Mucosa of rectum (tissue), 2 donors: ENCODE measurements at regions not wholly inside any gene's neighbourhood (a gene's known extent, or its start where the extent isn't known, plus 50 kb on each side); places are given as distances from the start of the nearest gene placed in this dataset.

Experiments
- H3K27ac ChIP-seq, 2 donors: one replicate each; pipeline ENCODE4 v1.7.0; 2013; ENCODE audit warnings: inconsistent platforms in 2 of 2, low read depth in 2 of 2, low read length in 2 of 2
- H3K27me3 ChIP-seq, 2 donors: one replicate each; pipeline ENCODE4 v1.7.0; 2013; ENCODE audit warnings: low read length in 2 of 2; ENCODE audit not compliant: control insufficient read depth in 2 of 2, insufficient read depth in 2 of 2
- H3K36me3 ChIP-seq, 2 donors: one replicate each; pipeline ENCODE4 v1.7.0; 2013; ENCODE audit warnings: low read length in 2 of 2; ENCODE audit not compliant: control insufficient read depth in 2 of 2, insufficient read depth in 2 of 2
- H3K4me1 ChIP-seq, 2 donors: one replicate each; pipeline ENCODE4 v1.7.0; 2013; ENCODE audit warnings: low read length in 2 of 2, mild to moderate bottlenecking in 1 of 2; ENCODE audit not compliant: control insufficient read depth in 2 of 2, insufficient read depth in 2 of 2
- H3K4me3 ChIP-seq, 2 donors: one replicate each; pipeline ENCODE4 v1.7.0; 2013; ENCODE audit warnings: low read length in 2 of 2
- H3K9ac ChIP-seq, 2 donors: one replicate each; pipeline ENCODE4 v1.7.0; 2013; ENCODE audit warnings: low read length in 2 of 2, low read depth in 1 of 2, mild to moderate bottlenecking in 1 of 2
- H3K9me3 ChIP-seq, 2 donors: one replicate each; pipeline ENCODE4 v1.7.0; 2013; ENCODE audit warnings: low read length in 2 of 2; ENCODE audit not compliant: control insufficient read depth in 2 of 2
- donor health status: healthy.
- donor health status: Normal muscosa, but diverticular disease.

DNA sequence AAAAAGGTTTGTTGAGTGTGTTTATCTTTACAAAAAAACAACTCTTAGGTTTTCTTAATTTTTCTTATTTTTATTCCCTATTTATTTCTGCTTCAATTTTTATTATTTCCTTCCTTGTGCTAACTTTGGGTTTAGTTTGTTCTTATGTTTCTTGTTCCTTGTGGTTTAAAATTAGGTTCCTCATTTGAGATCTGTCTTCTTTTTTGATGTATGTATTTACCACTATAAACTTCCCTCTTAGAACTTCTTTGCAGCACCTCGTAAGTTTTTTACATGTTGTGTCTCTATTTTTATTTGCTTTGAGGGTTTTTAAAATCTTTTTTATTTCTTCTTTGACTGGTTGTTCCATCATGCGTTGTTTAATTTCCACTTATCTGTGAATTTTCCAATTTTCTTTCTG is 1217.1 kb upstream of the CELF2 start:
- Histone ChIP-seq H3K4me1 (no peaks in the 10 kb centered on the region), H3K27ac (no peak overlapping the region), H3K36me3 (no peaks in the 10 kb centered on the region), H3K9ac (no peak overlapping the region), H3K27me3 (no peaks in the 10 kb centered on the region), H3K9me3 (peaks cover 0 to 2% of the 10 kb centered on the region in 2 donors), H3K4me3 (no peak overlapping the region)

DNA sequence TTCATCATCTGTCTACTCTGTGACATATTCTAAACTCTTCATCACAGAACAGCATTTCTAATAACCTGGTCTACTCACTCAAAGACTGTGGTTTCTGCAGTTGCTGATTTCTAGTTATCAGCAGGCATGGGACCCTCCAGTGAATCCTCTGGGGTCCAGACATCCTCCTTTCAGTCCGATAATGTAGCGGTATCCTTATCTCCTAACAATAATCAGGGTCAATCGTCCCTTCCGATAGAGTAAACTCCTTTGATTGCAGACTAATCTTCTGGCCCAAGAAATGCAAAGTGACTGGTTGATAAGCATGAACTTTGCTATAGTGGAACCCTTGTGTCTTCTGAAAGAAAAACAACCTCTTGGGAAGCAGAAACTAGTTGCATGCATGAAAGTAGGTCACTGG is 1209.8 kb upstream of the CELF2 start:
- no peaks in the 10 kb centered on the region for H3K36me3 ChIP-seq
- no peaks in the 10 kb centered on the region for H3K4me1 ChIP-seq
- peaks cover 0 to 3% of the 10 kb centered on the region in 2 donors for H3K9me3 ChIP-seq
- H3K27ac ChIP-seq: no peak overlapping the region
- no peaks in the 10 kb centered on the region for H3K27me3 ChIP-seq
- no peak overlapping the region for H3K9ac ChIP-seq
- no peak overlapping the region for H3K4me3 ChIP-seq

DNA sequence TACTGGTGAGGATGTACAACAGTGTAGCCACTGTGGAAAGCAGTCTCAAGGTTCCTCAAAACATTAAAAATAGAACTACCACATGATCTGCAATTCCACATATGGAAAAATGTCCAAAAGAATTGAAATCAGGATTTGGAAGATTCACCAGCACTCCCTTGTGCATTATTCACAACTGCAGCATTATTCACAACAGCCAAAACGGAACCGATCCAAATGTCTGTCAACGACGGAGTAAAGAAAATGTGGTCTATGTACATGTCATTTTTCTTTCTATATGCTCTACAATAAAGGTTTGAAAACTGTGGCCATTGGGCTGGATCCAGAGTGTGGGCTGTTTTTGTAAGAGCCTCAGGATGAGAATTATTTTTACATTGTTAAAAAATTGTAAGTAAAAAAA is 1206.1 kb upstream of the CELF2 start:
- Histone ChIP-seq H3K4me3 (no peak overlapping the region), H3K27me3 (no peaks in the 10 kb centered on the region), H3K9me3 (peaks cover 0 to 4% of the 10 kb centered on the region in 2 donors), H3K4me1 (no peaks in the 10 kb centered on the region), H3K9ac (no peak overlapping the region), H3K27ac (no peak overlapping the region), H3K36me3 (no peaks in the 10 kb centered on the region)

DNA sequence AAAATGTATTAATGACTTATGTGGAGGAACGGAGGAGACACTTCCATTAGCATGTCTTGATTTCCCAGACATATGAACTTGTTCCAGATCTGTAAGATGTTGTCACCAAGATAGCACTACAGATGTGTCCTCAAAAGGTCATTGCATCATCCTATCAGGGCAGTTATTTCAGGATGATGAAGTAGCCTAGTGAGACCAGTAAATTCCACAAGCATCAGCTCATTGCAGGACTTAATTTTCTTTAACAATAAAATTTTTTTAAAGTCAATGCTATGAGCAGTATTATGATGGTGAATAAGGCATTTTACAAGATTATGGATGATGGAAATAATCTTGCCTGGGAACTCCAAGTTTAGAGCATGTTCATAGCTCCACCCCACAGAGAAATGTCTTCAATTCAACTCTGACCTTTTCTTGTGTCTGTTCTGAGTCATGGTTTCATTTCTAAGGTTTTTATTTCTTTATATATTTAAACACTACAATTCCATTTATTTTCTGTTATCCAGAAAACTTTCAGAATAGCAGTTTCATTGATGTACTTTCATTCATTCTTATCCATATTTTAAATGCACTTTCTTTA is 1203.3 kb upstream of the CELF2 start:
- Histone ChIP-seq H3K36me3 (no peaks in the 10 kb centered on the region), H3K27ac (no peak overlapping the region), H3K9me3 (peaks cover 0 to 4% of the 10 kb centered on the region in 2 donors)

DNA sequence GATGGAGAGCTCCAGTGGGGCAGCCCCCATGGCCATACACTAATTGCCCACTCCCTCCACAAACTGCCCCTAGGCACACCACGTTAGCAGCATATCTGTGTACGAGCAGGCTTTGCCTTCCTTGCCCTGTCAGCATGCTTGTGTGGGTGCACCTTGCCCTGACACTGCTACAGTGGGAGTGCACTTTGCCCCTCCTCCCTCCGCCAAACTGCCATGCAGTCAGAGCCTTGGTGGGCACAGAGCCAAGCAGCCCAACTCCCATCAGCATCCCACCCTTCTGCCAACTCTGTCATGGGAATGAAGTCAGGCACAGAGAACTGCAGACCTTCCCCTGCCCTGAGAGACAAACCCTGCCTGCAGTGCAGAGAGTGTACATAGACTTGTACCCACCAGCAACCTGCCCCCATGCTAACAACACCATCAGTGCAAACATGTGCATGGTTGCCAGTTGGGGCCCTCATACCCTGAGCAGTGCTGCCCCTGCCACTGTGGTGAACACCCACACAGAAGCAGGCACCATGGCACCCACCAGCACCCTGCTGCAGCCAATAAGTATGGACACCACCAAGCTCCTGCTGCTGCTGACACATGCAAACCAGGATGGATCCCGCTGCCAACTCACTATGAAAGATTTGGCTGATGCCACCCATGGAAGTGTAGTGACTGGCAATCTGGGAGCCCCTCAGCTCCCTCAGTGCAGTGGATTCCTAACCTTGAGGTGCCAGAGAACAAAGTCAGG is 1197.7 kb upstream of the CELF2 start:
- no peak overlapping the region for H3K9ac ChIP-seq
- no peaks in the 10 kb centered on the region for H3K27me3 ChIP-seq
- H3K36me3 ChIP-seq: no peaks in the 10 kb centered on the region
- no peaks in the 10 kb centered on the region for H3K4me1 ChIP-seq
- no peak overlapping the region for H3K27ac ChIP-seq
- no peak overlapping the region for H3K4me3 ChIP-seq
- no peaks in the 10 kb centered on the region for H3K9me3 ChIP-seq

More for the DNA sequence above, 1203.3 kb upstream of the CELF2 start:
- Histone ChIP-seq H3K27me3 (no peaks in the 10 kb centered on the region), H3K4me3 (no peak overlapping the region), H3K4me1 (no peaks in the 10 kb centered on the region), H3K9ac (no peak overlapping the region)

DNA sequence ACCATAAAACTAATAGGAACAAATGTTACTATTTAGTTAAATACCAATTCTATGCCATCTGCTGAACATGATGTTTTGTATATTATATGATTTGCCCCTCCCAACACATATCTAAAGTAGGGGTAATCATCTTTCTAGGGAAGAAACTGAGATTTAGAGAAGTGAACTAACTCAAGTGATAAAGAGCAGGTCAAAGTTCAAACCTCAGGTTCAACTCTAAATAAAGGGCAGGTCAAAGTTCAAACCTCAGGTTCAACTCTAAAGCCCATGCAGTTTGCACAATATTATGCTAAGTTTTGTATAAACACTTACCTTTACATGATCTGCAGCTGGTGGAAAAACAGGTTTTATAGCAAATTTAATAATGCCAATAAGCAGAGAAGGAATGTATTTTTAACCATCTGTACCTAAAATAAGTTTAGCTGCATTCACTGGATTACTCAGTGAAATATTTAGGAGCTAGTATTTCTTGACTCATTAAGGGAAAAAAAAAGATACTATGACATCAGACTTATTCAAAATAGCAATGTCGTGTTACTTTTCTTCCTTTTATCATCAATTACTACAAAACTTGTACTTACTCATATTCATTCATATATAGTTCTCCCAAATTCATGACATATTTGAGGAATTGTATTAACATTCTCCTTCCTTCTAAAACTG is 1194.3 kb upstream of the CELF2 start:
- no peak overlapping the region for H3K4me3 ChIP-seq
- no peaks in the 10 kb centered on the region for H3K4me1 ChIP-seq
- no peaks in the 10 kb centered on the region for H3K9me3 ChIP-seq
- H3K9ac ChIP-seq: no peak overlapping the region
- no peaks in the 10 kb centered on the region for H3K36me3 ChIP-seq
- no peak overlapping the region for H3K27ac ChIP-seq
- no peaks in the 10 kb centered on the region for H3K27me3 ChIP-seq

DNA sequence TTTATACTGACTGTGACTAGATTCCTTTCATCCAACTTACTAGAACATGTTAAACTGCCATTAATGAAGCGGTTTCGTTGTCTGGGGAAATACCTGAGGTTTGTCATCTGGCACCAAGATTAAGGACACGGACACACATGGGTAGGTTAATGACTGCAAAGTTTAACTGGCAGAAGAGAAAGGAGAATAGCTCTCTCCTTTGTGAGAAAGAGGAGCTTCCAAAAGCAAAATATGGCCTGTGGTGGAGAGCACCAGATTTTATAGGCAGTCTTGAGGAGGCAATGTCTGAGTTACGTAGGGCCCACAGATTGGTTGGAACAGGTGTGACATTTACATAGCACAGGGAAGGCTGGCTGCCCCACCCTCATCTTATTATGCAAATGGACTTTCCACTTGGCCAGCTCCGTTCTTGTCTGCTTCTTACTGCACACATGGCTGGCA is 1193.0 kb upstream of the CELF2 start:
- no peak overlapping the region for H3K9ac ChIP-seq
- no peaks in the 10 kb centered on the region for H3K27me3 ChIP-seq
- H3K27ac ChIP-seq: no peak overlapping the region
- H3K4me3 ChIP-seq: no peak overlapping the region
- no peaks in the 10 kb centered on the region for H3K9me3 ChIP-seq
- no peaks in the 10 kb centered on the region for H3K4me1 ChIP-seq
- no peaks in the 10 kb centered on the region for H3K36me3 ChIP-seq

DNA sequence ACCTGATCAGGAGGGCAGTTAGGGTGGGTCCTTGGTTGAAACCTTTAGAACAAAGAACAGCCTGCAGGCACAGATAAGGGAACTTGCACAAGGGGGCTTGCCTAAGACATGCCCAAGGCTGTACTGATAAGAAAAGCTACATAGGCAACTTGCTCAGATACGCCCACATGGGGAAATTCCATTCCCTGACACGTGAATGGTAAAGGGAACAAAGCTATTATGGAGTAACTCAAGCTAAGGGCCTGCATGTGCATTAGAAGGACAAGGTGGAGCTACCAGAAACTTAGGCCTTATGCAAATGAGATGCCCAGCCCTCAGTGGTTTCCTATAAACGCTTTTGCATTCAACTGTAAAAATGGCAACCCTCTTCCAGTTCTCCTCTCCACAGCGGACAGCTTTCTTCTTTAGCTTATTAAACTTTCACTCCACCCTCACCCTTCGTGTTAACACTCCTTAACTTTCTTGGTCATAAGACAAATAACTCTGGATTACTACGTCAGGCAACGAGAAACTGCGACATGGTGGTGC is 1192.1 kb upstream of the CELF2 start:
- Histone ChIP-seq H3K27me3 (no peaks in the 10 kb centered on the region), H3K36me3 (no peaks in the 10 kb centered on the region), H3K27ac (no peak overlapping the region), H3K9me3 (no peaks in the 10 kb centered on the region), H3K4me3 (no peak overlapping the region), H3K9ac (no peak overlapping the region), H3K4me1 (no peaks in the 10 kb centered on the region)

DNA sequence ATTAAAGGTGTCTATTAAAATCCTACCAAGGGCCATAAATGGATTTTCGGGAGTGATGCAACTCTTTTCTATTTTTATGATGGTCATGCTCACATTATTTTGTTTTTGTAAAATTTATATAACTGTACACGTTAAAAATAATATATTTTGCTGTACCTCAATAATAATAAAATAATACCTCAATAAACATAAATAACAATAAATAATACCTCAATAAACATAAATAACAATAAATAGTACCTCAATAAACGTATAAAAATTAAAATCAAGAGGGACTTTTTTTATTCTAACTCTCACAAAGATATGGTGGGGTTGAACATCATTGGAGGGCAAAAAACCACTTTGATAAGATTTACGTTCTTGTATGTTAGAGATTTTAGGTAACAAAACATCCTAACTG is 1189.6 kb upstream of the CELF2 start:
- H3K27ac ChIP-seq: no peak overlapping the region
- no peaks in the 10 kb centered on the region for H3K9me3 ChIP-seq
- no peak overlapping the region for H3K9ac ChIP-seq
- no peaks in the 10 kb centered on the region for H3K36me3 ChIP-seq
- no peaks in the 10 kb centered on the region for H3K27me3 ChIP-seq
- no peaks in the 10 kb centered on the region for H3K4me1 ChIP-seq
- no peak overlapping the region for H3K4me3 ChIP-seq

DNA sequence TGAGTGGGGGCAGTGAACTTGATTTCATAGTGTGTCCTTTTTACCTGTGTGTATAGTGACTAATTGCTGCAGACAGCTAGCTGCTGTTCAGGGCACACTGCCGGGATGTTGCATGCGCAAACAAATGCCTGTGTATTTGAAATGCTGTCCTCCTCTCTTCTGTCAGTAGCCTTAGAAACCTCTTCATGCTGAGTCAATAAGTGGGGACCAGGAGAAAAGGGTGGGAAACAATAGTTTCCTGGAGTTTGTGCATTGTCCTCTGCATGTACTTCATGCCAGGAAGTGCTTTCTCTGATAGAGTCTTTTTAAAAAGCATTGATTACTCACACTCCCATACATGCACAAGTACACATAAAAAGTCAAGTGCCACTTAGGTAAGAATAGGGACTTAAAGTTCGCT is 1183.7 kb upstream of the CELF2 start:
- Histone ChIP-seq H3K4me1 (no peaks in the 10 kb centered on the region), H3K27ac (no peak overlapping the region), H3K9ac (no peak overlapping the region), H3K4me3 (no peak overlapping the region), H3K36me3 (no peaks in the 10 kb centered on the region), H3K27me3 (no peaks in the 10 kb centered on the region), H3K9me3 (peaks cover 0 to 2% of the 10 kb centered on the region in 2 donors)
